IMR-90 (cell line): ENCODE measurements at regions not wholly inside any gene's neighbourhood (a gene's known extent, or its start where the extent isn't known, plus 50 kb on each side); places are given as distances from the start of the nearest gene placed in this dataset.

Experiments
- ATAC-seq: fragments of 200-7000 bp; cut with Tn5 transposase; 2 replicates; pipeline ENCODE4 v1.9.1; 2020; ENCODE audit warnings: low read depth, mild to moderate bottlenecking, moderate library complexity
- BruUV-seq: library from RNA; stranded (reverse); fragments of 400-500 nt; replicated peaks from 2 replicates; lab custom pipeline; 2021; lab: Mats Ljungman, UMichigan
- CTCF ChIA-PET: fragments of 300-600 bp; formaldehyde crosslinking; extraction: SDS; loops from one replicate; lab custom pipeline; 2021; ENCODE audit warnings: antibody characterized with exemption; lab: Yijun Ruan, JAX
- POLR2A ChIA-PET: fragments of 300-600 bp; sonication (Branson Sonifier 250); formaldehyde crosslinking; loops from one replicate; lab custom pipeline; 2022; ENCODE audit warnings: antibody characterized with exemption; ENCODE audit not compliant: unreplicated experiment; lab: Charles Lee
- DNase-seq: peaks from one replicate; pipeline ENCODE4 v3.0.0; 2013
- H2AFZ ChIP-seq: replicated peaks from 2 replicates; pipeline ENCODE3; 2013; ENCODE audit warnings: low read length, mild to moderate bottlenecking; ENCODE audit not compliant: poor library complexity
- H2AK5ac ChIP-seq: 2 replicates; pipeline ENCODE4 v1.6.1; 2013; ENCODE audit warnings: low read depth, low read length, inconsistent platforms
- H2AK9ac ChIP-seq: replicated peaks from 2 replicates; pipeline ENCODE3; 2013; ENCODE audit warnings: mild to moderate bottlenecking, low read depth, low read length, moderate library complexity; ENCODE audit not compliant: poor library complexity
- H2BK120ac ChIP-seq: 2 replicates; pipeline ENCODE4 v1.6.1; 2013; ENCODE audit warnings: low read depth, low read length, inconsistent platforms
- H2BK15ac ChIP-seq: 3 replicates; pipeline ENCODE4 v1.6.1; 2013; ENCODE audit warnings: low read depth, low read length, inconsistent platforms
- H2BK20ac ChIP-seq: 2 replicates; pipeline ENCODE4 v1.6.1; 2013; ENCODE audit warnings: low read depth, mild to moderate bottlenecking, inconsistent platforms, low read length, moderate library complexity
- H2BK5ac ChIP-seq: 2 replicates; pipeline ENCODE4 v1.6.1; 2013; ENCODE audit warnings: mild to moderate bottlenecking, low read depth, low read length, inconsistent platforms; ENCODE audit not compliant: poor library complexity, severe bottlenecking
- H3K14ac ChIP-seq: replicated peaks from 2 replicates; pipeline ENCODE4 v1.6.1; 2013; ENCODE audit warnings: low read depth, low read length, inconsistent platforms
- H3K18ac ChIP-seq: 2 replicates; pipeline ENCODE4 v1.6.1; 2013; ENCODE audit warnings: low read depth, low read length, control low read depth
- H3K23ac ChIP-seq: 2 replicates; pipeline ENCODE4 v1.6.1; 2013; ENCODE audit warnings: low read depth, low read length, inconsistent platforms
- H3K27ac ChIP-seq: 2 replicates; pipeline ENCODE4 v1.5.1; 2013; ENCODE audit warnings: mild to moderate bottlenecking, control low read depth, low read length; ENCODE audit not compliant: insufficient read depth
- H3K27me3 ChIP-seq: 2 replicates; pipeline ENCODE4 v1.6.1; 2013; ENCODE audit warnings: low read length; ENCODE audit not compliant: control insufficient read depth, insufficient read depth
- H3K36me3 ChIP-seq: 2 replicates; pipeline ENCODE4 v1.6.1; 2013; ENCODE audit warnings: low read length, mixed read lengths; ENCODE audit not compliant: control insufficient read depth, insufficient read depth
- H3K4ac ChIP-seq: 2 replicates; pipeline ENCODE4 v1.6.1; 2013; ENCODE audit warnings: low read depth, low read length, inconsistent platforms
- H3K4me1 ChIP-seq: 2 replicates; pipeline ENCODE4 v1.6.1; 2013; ENCODE audit warnings: low read length, mixed read lengths; ENCODE audit not compliant: control insufficient read depth, insufficient read depth
- H3K4me2 ChIP-seq: 2 replicates; pipeline ENCODE4 v1.6.1; 2013; ENCODE audit warnings: low read depth, mild to moderate bottlenecking, control low read depth, low read length, moderate library complexity
- H3K4me3 ChIP-seq: 2 replicates; pipeline ENCODE4 v1.5.1; 2013; ENCODE audit warnings: low read depth, mild to moderate bottlenecking, control low read depth, low read length, moderate library complexity; ENCODE audit not compliant: insufficient read depth
- H3K56ac ChIP-seq: 2 replicates; pipeline ENCODE4 v1.6.1; 2013; ENCODE audit warnings: low read length, inconsistent platforms; ENCODE audit not compliant: insufficient read depth; ENCODE audit errors: extremely low read depth
- H3K79me1 ChIP-seq, 2 experiments: 2 replicates each; pipeline ENCODE4 v1.6.1; 2013; ENCODE audit warnings: low read length in 2 of 2, inconsistent platforms in 1 of 2, low read depth in 1 of 2
- H3K9ac ChIP-seq: 2 replicates; pipeline ENCODE4 v1.6.1; 2013; ENCODE audit warnings: low read depth, low read length, control low read depth
- H3K9me1 ChIP-seq: 2 replicates; pipeline ENCODE4 v1.6.1; 2013; ENCODE audit warnings: low read length, inconsistent platforms; ENCODE audit not compliant: insufficient read depth
- H3K9me3 ChIP-seq: 2 replicates; pipeline ENCODE4 v1.6.1; 2013; ENCODE audit warnings: low read length; ENCODE audit not compliant: control insufficient read depth, insufficient read depth
- H4K20me1 ChIP-seq: 2 replicates; pipeline ENCODE4 v1.6.1; 2013; ENCODE audit warnings: low read length, inconsistent platforms; ENCODE audit not compliant: insufficient read depth
- H4K5ac ChIP-seq: 2 replicates; pipeline ENCODE4 v1.6.1; 2013; ENCODE audit warnings: mild to moderate bottlenecking, low read depth, low read length, control low read depth
- H4K8ac ChIP-seq, 2 experiments: 2 replicates each; pipeline ENCODE4 v1.6.1; 2013; ENCODE audit warnings: low read depth in 2 of 2, low read length in 2 of 2, control low read depth in 1 of 2, inconsistent platforms in 1 of 2
- H4K91ac ChIP-seq: 2 replicates; pipeline ENCODE4 v1.6.1; 2013; ENCODE audit warnings: low read depth, low read length, inconsistent platforms; ENCODE audit not compliant: insufficient read depth
- BHLHE40 ChIP-seq: fragments of 150-350 bp; IDR thresholded peaks from 2 replicates; pipeline ENCODE4 v1.6.1; 2016; ENCODE audit warnings: mild to moderate bottlenecking, low read depth, low read length
- CHD1 ChIP-seq: IDR thresholded peaks from 2 replicates; pipeline ENCODE4 v1.6.1; 2012; ENCODE audit warnings: low read depth, low read length, improper control_type of control experiment
- FOS ChIP-seq: fragments of 150-350 bp; IDR thresholded peaks from 2 replicates; pipeline ENCODE4 v1.6.1; 2016; ENCODE audit warnings: low read depth, low read length
- MAFK ChIP-seq: IDR thresholded peaks from 2 replicates; pipeline ENCODE4 v1.6.1; 2012; ENCODE audit warnings: low read depth, low read length, improper control_type of control experiment
- MAZ ChIP-seq: IDR thresholded peaks from 2 replicates; pipeline ENCODE4 v1.6.1; 2012; ENCODE audit warnings: low read depth, mild to moderate bottlenecking, low read length, improper control_type of control experiment, moderate library complexity, borderline replicate concordance
- MXI1 ChIP-seq: IDR thresholded peaks from 2 replicates; pipeline ENCODE4 v1.6.1; 2012; ENCODE audit warnings: low read depth, mild to moderate bottlenecking, low read length, moderate library complexity, borderline replicate concordance
- NFE2L2 ChIP-seq: fragments of 150-350 bp; IDR thresholded peaks from 2 replicates; pipeline ENCODE4 v1.6.1; 2016; ENCODE audit warnings: low read depth, mild to moderate bottlenecking, low read length
- POLR2A ChIP-seq: IDR thresholded peaks from 2 replicates; pipeline ENCODE4 v1.6.1; 2012; ENCODE audit warnings: mild to moderate bottlenecking, low read depth, low read length
- RAD21 ChIP-seq: IDR thresholded peaks from 2 replicates; pipeline ENCODE4 v1.6.1; 2012; ENCODE audit warnings: low read length, improper control_type of control experiment
- RCOR1 ChIP-seq: IDR thresholded peaks from 2 replicates; pipeline ENCODE4 v1.6.1; 2012; ENCODE audit warnings: mild to moderate bottlenecking, low read length, improper control_type of control experiment; ENCODE audit not compliant: insufficient replicate concordance
- RFX5 ChIP-seq: IDR thresholded peaks from 2 replicates; pipeline ENCODE4 v1.8.0; 2012; ENCODE audit warnings: low read depth, mild to moderate bottlenecking, low read length, moderate library complexity
- WGBS, 2 experiments: methylation state at CpG; one replicate each; pipeline versions ENCODE4 v1.1.5 to v1.1.7; 2013; ENCODE audit warnings: missing lambda C conversion rate in 2 of 2; ENCODE audit not compliant: insufficient read length in 1 of 2; ENCODE audit errors: extremely low coverage in 2 of 2; 5-methylcytosine and 5-hydroxymethylcytosine counted together
- dilution Hi-C: fragments of 300-500 bp; cut with HindIII; formaldehyde crosslinking; loops from one replicate; pipeline ENCODE4 v1.14.3; 2018; ENCODE audit warnings: low sequenced_read_pairs; ENCODE audit not compliant: unreplicated experiment
- in situ Hi-C: fragments of 300-500 bp; cut with MboI; formaldehyde crosslinking; loops from 3 replicates; pipeline ENCODE4 v1.14.3; 2019; ENCODE audit warnings: low sequenced_read_pairs, inconsistent platforms, mixed read lengths
- intact Hi-C: fragments of 100-400 bp; cut with micrococcal nuclease; formaldehyde crosslinking; loops from 2 replicates; pipeline ENCODE4 v1.10.0; 2022
- TF ChIP-seq, protein P1 (sequence below): fragments of 150-350 bp; IDR thresholded peaks from 2 replicates; pipeline ENCODE4 v1.6.1; 2016; ENCODE audit warnings: low read depth, mild to moderate bottlenecking, low read length, moderate library complexity, borderline replicate concordance

DNA sequence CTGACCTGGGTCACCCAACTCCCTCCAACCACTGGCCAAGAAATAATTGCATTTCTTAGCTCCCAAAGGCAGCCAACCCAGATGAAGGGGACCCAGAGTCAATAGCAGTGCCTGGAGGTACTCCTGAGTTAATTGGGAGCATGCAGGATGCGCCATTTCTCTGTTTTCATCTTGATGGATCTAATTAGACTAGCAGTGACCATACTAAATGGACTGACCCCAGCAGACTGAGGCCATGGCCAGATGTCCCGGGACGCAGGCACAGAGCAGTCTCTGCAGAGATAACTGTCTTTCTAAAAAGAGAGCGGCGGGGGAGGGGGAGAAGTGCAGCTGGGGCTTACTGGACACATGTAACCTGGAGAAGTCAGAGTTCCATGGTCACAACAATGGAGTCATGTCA lies 53.2 kb upstream of the CMKLR1 start:
- Histone ChIP-seq H3K9ac (no peak overlapping the region), H2AFZ (no peak overlapping the region), H3K56ac (no peak overlapping the region), H3K27me3 (no peaks in the 10 kb centered on the region), H3K27ac (no peak overlapping the region), H3K9me1 (no peaks in the 10 kb centered on the region), H2BK120ac (no peak overlapping the region), H3K4me1 (no peaks in the 10 kb centered on the region), H3K23ac (no peak overlapping the region), H4K5ac (no peak overlapping the region), H3K4ac (no peak overlapping the region), H2BK5ac (no peak overlapping the region), H3K9me3 (no peaks in the 10 kb centered on the region; the same call in 1 of the 2 replicates), H3K18ac (no peak overlapping the region), H3K4me2 (no peak overlapping the region), H3K36me3 (no peaks in the 10 kb centered on the region), H3K14ac (no peak overlapping the region), H3K4me3 (no peak overlapping the region), H4K91ac (no peak overlapping the region), H4K8ac (no peak overlapping the region), H4K20me1 (no peaks in the 10 kb centered on the region), H2AK5ac (no peak overlapping the region), H2BK20ac (no peak overlapping the region), H2AK9ac (no peak overlapping the region), H2BK15ac (no peak overlapping the region), H3K79me1 (no peaks in the 10 kb centered on the region)
- in situ Hi-C loops = no loop called here
- ChIA-PET POLR2A (no interaction called here), CTCF (no interaction called here)
- dilution Hi-C loops = no loop called here
- WGBS, 2 experiments = 60% methylated on average over 2 of the region's 5 CpGs; no CpG with 5 or more reads in 1 of the 2 experiments
- intact Hi-C loops = no loop called here
- no TSS peak for BruUV-seq
- ATAC-seq (no peak), DNase-seq (no peak)
- TF ChIP-seq MAZ = no peak
- no peak for TF ChIP-seq CHD1
- TF ChIP-seq MXI1 = no peak
- TF ChIP-seq RCOR1 = no peak
- TF ChIP-seq RFX5 = no peak
- TF ChIP-seq, protein P1, sequence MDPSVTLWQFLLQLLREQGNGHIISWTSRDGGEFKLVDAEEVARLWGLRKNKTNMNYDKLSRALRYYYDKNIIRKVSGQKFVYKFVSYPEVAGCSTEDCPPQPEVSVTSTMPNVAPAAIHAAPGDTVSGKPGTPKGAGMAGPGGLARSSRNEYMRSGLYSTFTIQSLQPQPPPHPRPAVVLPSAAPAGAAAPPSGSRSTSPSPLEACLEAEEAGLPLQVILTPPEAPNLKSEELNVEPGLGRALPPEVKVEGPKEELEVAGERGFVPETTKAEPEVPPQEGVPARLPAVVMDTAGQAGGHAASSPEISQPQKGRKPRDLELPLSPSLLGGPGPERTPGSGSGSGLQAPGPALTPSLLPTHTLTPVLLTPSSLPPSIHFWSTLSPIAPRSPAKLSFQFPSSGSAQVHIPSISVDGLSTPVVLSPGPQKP = no peak
- no peak for TF ChIP-seq BHLHE40
- TF ChIP-seq MAFK = no peak
- no peak for TF ChIP-seq RAD21
- TF ChIP-seq FOS = no peak
- no peak for TF ChIP-seq POLR2A
- TF ChIP-seq NFE2L2 = no peak
